ENCODE measurements at regions not wholly inside any gene's neighbourhood (a gene's known extent, or its start where the extent isn't known, plus 50 kb on each side); places are given as distances from the start of the nearest gene placed in this dataset.
"Not testable (repeated sequence)": the region's sequence is repeated elsewhere in the genome, so short reads cannot be mapped to it uniquely, and the experiment has no call there.

- not testable (repeated sequence) for DNase-seq (ENCODE audit: low read depth)
Measured at GRCh38 chr3:156048483-156048882, 71.9 kb upstream of the KCNAB1 start.

GRCh38 chr3:156050918-156051317 is 69.5 kb upstream of the KCNAB1 start:
- no peak for DNase-seq (ENCODE audit: low read depth)

GRCh38 chr3:156051651-156052050 is 68.7 kb upstream of the KCNAB1 start:
- no peak for DNase-seq (ENCODE audit: low read depth)

- DNase-seq (ENCODE audit: low read depth) = no peak
Measured at GRCh38 chr3:156052115-156052514, 68.3 kb upstream of the KCNAB1 start.

- no peak for DNase-seq (ENCODE audit: low read depth)
Measured at GRCh38 chr3:156059950-156060501, 60.4 kb upstream of the KCNAB1 start.

GRCh38 chr3:156068151-156068550 is 52.2 kb upstream of the KCNAB1 start:
- DNase-seq (ENCODE audit: low read depth) = not testable (repeated sequence)

GRCh38 chr3:156070028-156070427 is 50.4 kb upstream of the KCNAB1 start:
- no peak for DNase-seq (ENCODE audit: low read depth)
